ENCODE measurements at regions not wholly inside any gene's neighbourhood (a gene's known extent, or its start where the extent isn't known, plus 50 kb on each side); places are given as distances from the start of the nearest gene placed in this dataset.
A peak's percentile ranks its signal among the peaks of the same experiment; 100 is the strongest.
"Not testable (repeated sequence)": the region's sequence is repeated elsewhere in the genome, so short reads cannot be mapped to it uniquely, and the experiment has no call there.

DNA sequence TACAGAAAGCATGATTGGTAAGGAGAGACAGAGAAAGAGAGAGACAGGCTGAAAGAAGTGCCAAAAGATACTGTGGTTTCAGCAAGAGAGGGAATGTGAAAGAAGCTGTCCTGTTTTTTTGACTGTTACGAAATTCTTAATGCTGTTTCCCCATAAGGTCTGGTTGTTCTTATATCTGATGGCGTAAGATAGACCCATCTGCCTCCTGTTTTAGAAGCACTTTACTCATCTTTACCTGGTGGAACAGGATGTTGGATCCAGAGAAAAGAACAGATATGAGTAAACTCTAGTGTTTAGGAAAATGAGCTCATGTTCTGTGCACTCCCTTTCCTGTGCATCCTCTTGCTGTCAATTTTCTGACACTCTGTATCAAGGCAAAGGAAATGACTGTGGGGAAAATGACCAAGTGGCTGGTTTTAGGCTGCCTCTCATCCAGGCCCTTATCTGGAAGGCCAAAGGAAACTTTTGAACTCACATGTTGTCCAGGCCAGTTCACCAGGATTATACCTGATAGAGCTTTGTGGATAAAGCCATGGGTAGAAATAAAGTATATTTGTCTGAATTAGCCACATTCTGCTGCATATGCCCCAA, 311.7 kb upstream of the HTR2C start:
- no peak for DNase-seq (ENCODE audit: extremely low read depth, low read depth, low spot score)

DNA sequence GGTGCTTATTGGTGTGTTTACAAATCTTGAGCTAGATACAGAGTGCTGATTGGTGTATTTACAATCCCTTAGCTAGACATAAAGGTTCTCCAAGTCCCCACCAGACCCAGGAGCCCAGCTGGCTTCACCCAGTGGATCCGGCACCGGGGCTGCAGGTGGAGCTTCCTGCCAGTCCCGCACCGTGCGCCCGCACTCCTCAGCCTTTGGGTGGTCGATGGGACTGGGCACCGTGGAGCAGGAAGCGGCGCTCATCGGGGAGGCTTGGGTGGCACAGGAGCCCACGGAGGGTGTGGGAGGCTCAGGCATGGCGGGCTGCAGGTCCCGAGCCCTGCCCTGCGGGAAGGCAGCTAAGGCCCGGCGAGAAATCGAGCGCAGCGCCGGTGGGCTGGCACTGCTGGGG, 313.5 kb upstream of the HTR2C start:
- not testable (repeated sequence) for DNase-seq (ENCODE audit: extremely low read depth, low read depth, low spot score)

DNA sequence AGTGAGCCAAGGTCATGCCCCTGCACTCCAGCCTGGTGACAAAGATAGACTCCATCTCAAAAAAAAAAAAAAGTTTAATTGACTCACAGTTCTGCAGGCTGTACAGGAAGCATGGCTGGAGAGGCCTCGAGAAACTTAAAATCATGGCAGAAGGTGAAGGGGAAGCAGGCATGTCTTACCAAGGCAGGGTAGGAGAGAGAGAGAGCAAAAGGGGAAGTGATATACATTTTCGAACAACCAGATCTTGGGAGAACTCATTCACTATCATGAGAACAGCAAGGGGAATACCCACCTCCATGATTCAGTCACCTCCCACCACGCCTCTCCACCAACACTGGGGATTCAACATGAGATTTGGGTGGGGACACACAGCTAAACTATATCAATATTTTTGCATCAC, 315.2 kb upstream of the HTR2C start:
- DNase-seq (ENCODE audit: extremely low read depth, low read depth, low spot score): no peak

DNA sequence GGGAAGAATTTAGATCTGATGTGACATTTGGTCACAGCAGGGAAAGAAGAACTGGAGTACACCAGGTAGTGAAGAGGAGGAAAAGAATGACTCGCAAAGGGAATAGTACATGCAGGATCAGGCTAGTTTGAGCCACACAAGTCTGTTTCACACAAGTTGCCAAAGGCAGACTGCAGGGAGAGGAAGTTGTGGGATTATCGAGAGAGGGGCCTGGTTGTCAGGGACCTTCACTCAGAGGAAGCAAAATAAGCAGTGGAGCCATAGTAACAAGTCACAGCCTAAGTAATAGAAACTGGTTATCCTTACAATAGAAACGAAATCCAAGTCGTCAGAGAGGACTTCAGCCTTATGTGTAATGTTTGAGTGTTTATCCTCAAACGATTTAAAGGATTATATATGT, 316.7 kb upstream of the HTR2C start:
- DNase-seq (ENCODE audit: extremely low read depth, low read depth, low spot score): no peak

DNA sequence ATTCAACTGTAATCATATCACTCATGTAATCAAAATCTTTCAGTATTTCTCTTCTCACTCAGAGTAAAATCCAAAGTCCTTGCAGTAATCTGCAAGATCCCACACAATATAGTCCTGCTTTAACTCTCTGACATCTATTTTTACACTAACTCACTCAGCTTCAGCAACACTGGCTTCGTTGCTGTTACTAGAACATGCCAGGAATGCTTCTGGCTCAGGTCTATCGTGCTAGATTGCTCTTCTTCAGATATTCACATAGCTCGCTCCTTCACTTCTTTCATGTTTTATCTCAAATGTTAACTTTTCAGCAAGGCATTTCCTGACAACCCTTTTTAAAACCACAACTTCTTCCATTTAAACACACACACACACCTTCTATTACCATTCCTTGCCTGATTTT, 331.7 kb upstream of the HTR2C start:
- no peak for DNase-seq (ENCODE audit: extremely low read depth, low read depth, low spot score)

DNA sequence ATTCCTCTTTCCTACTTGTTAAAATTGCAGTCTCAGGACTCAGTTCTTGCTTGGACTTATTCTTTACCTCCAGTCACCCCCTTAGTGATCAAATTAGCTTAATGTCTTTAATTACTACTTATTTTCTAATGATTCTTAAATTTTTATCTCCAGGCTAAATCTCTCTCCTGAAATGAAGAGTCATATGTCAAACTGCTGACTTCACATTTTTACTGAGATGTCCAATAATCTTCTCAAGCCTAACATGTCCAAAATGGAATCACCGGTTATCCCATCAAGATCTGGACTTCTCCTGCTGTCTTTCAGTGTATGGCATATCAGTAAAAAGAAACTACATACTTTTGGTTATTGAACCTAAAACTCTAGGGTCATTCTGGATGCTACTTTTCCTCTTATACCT, 332.3 kb upstream of the HTR2C start:
- DNase-seq (ENCODE audit: extremely low read depth, low read depth, low spot score): no peak

DNA sequence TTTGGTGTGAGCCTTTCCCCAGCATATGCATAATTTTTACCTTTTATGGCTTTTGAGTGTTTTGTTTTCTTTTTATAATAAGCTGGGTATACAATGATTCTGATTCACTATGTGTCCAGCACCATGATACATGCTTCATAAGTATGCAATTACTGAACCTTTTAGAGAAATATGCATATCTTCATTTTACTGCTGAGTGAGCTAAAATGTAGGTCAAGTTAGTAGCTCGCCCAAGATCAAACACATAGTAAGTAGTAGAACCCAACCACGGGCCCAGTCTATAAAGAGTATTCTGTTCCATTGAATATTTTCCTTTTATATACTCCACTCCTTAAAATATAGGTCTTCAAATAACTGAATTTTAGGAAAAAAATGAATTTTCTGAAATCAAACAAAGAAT, 362.4 kb upstream of the HTR2C start:
- DNase-seq (ENCODE audit: extremely low read depth, low read depth, low spot score): no peak

DNA sequence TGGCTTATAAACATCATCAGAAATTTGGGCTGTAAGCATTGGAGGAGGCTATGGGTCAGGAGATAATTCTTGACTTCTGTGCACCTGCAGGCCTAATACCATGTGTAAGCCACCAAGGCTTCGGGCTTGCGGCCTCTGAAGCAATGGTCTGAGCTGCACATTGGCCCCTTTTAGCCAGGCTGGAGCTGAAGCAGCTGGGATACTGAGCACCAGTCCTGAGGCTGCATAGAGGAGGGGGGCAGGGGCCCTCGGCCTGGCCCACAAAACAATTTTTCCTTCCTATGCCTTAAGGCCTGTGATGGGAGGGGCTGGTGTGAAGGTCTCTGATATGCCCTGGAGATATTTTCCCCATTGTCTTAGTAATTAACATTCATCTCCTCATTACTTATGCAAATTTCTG, 373.0 kb upstream of the HTR2C start:
- no peak for DNase-seq (ENCODE audit: extremely low read depth, low read depth, low spot score)

DNA sequence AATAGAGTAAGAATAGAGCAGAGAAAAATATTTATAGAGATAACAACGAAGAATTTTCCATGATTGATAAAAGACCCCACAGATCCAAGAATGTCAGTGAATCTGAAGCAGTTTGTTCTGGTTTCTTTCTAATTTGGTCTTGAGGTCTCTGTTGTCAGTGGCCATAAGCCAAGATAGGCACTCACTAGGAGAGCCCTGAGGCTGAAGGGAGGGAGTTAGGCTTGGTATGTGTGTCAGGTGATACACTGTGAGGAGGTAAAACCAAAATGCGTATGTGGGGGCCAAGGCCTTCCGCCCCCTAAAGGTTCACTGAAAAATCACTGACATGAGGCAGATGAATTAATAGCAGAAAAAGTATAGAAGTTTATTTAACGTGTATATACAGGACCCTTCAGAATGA, 382.3 kb upstream of the HTR2C start:
- no peak for DNase-seq (ENCODE audit: extremely low read depth, low read depth, low spot score)

DNA sequence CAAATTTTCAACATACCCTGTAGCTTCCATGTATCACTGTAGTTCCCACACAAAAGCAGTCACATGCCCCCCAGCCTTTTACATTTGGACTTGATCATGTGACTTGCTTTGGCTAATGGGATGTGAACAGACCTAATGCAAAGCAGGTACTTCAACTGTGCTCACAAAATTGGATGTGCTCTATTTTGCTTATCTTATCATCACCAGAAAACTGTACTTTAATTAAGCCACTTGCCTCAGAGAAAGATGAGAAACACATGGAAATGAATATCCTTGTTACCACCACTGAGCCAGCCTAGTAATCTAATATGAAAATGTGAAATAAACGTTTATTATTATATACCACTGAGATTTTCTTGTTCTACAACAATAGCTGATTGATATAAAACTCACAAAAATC, 402.7 kb upstream of the HTR2C start:
- DNase-seq (ENCODE audit: extremely low read depth, low read depth, low spot score): no peak

DNA sequence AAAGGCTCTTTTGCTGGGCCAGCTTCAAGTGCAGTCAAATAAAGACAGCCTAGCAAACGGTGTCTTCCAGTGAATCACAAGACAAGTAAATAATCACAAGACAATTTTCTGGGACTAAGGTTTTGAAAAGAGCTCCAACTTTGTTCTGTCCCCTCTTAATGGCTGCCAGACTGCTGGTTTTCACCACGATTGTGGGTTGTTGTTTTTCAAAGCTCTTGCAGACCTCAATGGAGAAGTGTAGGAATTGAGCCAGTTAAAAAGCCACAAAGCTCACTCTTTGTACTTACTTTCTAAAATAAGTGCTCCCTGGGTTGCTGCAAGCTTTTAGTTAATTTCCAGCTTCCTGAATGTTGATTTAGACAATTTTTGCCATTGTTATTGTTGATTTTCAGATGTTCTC, 405.8 kb upstream of the HTR2C start:
- DNase-seq (ENCODE audit: extremely low read depth, low read depth, low spot score): no peak

DNA sequence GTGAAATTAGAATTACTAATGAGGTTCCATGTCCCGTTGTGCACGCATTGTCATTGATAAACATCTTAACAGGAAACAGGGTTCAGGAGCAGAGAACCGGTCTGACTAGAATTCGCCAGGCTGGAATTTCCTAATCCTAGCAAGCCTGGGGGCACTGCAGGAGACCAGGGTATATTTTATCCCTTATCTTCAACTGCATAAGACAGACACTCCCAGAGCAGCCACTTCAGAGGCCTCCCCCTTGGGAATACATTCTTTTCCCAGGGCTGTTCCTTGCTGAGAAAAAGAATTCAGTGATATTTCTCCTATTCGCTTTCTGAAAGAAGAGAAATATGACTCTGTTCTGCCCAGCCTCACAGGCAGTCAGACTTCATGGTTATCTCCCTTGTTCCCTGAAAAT, 416.6 kb upstream of the HTR2C start:
- DNase-seq (ENCODE audit: extremely low read depth, low read depth, low spot score): not testable (repeated sequence)

DNA sequence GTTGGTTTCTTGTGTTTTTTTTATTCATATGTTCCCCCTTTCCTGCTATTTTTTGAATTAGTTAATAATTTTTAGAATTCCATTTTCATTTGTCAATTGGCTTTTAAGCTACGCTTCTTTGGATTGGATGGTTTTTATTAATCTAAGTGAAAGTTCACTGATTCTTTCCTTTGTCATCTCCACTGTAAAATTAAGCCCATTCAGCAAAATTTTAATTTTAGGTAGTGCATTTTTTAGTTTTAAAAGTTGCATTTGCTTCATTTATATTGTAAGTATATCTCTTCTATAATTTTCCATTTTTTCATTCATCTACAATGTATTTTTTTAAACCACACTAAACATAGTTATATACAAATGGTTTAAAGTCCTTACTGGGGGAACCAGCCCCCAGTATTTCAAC, 417.3 kb upstream of the HTR2C start:
- DNase-seq (ENCODE audit: extremely low read depth, low read depth, low spot score): no peak

DNA sequence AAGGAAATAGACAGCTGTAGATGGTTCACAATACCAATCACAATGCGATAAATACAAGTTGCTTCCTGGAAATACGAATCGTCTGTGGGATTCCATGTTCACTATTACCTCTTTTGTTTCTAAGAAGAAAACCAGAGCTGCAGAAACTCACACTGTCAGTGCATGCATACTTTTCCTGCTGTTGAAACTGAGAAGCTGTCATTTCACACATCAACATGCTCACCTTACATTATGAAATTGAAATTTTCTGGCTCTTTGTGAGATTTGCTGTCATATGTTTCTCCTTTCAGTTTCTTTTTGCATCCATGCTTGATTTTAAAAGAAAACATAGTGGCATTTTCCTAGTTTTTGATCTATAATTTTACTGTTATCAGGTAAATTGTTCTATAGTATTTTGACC, 418.3 kb upstream of the HTR2C start:
- no peak for DNase-seq (ENCODE audit: extremely low read depth, low read depth, low spot score)

DNA sequence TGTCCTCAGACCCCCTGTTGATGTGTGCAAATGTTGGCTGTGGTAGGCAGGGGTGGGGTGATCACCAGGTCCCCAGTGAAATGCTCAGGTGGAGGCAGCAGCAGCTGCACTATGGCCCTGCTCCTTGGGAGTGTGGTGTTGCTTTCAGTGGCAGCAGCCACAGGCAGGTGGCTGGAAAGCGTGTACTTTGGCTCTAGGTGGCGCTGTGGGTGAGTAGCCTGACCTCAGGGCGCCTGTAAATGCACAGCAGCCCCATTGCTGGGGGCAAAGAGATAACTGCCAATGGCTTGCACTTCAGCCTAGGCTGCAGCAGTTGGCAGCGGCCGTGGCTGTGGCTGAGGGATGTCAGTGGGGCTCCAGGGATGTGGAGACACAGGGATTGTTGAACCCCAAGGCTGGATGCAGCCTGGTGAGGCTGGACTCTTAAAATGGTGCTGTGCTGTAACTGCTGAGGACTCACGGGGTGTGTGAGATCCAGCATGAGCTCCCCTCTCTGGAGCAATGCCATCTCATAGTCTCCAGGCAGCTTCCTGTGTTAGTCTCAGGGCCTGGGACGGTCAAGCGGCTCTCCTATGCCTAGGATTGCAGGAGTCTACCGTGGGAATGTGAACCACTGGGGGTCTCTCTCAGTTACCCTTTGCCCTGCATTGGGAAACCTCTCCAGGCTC, 421.7 kb upstream of the HTR2C start:
- no peak for DNase-seq (ENCODE audit: extremely low read depth, low read depth, low spot score)

DNA sequence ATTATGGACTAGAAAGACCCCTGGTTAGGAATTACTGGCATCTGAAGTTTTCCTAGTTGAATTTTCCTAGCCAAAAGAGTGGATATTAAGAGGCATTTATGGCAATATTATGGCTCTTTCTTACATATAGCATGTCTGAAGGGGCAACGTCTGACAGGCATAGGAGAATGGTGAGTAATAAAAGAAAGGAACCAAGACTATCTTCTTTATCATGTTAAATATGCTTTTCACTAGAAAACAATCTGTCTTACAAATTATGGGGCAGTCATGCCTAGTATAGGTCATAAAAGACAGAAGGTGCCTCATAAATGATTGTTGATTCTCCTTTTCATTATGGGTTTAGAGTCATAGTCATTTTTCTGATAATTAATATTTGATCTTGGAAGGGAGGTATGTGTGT, 431.1 kb upstream of the HTR2C start:
- no peak for DNase-seq (ENCODE audit: extremely low read depth, low read depth, low spot score)

DNA sequence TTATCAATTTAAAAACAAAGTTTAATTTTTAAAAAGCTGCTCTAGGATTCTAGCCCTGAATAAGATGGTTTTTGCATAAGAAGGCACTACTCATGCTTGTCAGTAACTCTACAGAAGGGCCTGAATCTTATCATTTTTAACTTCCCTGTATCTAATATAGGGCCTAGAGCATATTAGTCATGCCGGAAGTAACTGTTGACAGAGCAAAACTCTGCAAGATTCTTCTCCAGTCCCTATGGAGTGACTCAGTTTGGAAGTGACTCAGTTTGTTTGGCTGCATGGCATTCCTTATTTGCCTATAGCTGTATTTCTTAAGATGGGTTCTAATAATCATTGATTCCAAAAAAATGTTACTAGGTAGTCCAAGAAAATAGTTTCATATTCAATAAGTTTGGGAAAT, 431.8 kb upstream of the HTR2C start:
- DNase-seq (ENCODE audit: extremely low read depth, low read depth, low spot score): peak; percentile 34

DNA sequence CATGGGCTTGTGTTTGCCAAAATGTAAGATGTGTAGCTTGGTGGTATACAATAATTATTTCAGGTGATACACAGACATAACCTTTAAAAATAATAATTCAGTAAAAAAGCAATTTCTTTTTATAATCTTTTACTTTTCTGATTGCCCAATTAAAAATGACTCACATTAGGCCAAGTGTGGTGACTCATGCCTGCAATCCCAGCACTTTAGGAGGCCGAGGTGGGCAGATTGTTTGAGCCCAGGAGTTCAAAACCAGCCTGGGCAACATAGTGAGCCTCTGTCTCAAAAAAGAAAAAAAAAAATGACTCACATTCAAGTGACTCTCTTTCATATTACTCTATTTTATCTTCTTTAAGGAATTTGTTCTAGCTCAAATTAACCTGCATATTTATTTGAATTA, 449.4 kb upstream of the HTR2C start:
- DNase-seq (ENCODE audit: extremely low read depth, low read depth, low spot score): no peak

DNA sequence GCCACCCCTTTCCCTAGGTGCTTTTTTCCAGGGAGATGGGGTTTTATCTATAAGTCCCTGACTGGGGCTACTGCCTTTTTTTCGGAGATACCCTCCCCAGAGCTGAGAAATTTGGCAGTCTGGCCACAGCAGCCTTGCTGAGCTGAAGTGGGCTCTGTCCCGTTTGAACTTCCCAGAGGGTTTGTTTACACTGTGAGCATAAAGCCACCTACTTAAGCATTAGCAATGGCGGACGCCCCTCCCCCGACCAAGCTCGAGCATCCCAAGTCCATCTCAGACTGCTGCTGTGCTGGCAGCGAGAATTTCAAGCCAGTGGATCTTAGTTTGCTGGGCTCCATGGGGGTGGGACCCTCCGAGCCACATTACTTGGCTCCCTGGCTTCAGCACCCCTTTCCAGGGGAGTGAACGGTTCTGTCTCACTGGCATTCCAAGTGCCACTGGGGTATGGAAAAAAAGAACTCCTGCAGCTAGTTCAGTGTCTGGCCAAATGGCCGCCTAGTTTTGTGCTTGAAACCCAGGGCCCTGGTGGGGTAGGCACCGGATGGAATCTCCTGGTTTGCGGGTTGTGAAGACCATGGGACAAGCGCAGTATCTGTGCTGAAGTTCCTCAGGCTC, 456.4 kb upstream of the HTR2C start:
- no peak for DNase-seq (ENCODE audit: extremely low read depth, low read depth, low spot score)

DNA sequence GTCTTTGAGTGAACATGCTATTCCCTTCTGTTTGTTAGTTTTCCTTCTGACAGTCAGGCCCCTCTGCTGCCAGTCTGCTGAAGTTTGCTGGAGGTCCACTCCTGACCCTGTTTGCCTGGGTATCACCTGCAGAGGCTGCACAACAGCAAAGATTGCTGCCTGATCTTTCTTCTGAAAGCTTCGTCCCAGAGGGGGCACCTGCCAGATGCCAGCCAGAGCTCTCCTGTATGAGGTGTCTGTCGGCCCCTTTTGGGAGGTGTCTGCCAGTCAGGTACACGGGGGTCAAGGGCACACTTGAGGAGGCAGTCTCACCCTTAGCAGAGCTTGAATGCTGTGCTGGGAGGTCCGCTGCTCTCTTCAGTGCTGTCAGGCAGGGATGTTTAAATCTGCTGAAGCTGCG, 456.9 kb upstream of the HTR2C start:
- no peak for DNase-seq (ENCODE audit: extremely low read depth, low read depth, low spot score)

DNA sequence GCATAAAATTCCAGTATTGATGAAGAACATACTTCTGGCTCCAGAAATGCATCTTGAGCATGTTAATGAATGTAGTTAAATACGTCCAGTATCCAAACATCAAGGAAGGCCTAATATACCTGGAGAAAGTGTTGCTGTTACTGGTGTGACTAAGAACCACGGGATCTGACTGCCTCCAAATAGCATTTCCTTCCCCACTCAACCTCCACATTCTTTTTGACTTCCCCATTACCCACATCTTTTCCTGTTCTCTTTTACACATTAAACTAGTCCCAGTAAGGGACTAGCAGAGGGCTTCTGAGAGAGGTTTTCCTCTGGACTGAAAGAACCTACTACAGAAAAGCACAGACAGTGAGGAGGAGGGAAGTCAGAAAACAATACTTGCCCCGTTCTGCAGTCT, 482.8 kb upstream of the HTR2C start:
- no peak for DNase-seq (ENCODE audit: extremely low read depth, low read depth, low spot score)

DNA sequence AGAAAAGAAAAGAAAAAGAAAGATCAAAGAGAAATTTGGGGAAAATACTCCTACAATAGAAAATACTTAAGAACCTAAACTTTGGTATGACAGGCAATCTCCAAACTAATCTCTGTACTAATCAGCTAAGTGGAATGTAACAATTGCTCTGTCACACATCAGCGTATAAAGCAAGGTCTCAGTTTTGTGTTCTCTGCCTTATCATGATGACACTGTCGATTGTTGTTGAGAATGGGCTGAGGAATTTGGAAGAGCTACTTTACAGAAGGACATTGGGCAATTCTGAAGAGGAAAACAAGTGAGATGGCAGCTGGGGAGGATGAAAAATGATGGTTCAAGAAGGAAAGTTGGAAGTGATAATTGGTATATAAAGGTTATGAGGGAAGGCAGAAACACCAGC, 486.0 kb upstream of the HTR2C start:
- no peak for DNase-seq (ENCODE audit: extremely low read depth, low read depth, low spot score)

DNA sequence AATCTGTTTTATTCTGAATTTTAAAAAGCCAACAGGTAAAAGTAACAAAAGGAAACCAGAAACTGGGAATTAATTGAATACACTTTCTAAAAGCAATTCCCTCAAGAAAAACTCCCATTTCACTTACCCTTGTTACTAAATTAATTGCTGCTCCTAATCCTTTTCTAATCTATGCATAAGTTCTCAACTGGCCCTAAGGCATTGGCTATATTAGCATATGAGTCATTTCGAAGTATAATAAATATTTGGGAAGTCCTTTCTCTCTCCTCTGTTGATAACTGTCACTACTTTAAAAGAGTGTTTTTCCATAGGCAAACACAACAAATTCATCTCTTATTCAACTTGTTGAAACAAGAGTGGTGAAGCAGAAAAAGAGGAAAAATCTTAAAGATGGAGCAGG, 486.5 kb upstream of the HTR2C start:
- DNase-seq (ENCODE audit: extremely low read depth, low read depth, low spot score): no peak
